ENCODE measurements at regions not wholly inside any gene's neighbourhood (a gene's known extent, or its start where the extent isn't known, plus 50 kb on each side); places are given as distances from the start of the nearest gene placed in this dataset.
A peak's percentile ranks its signal among the peaks of the same experiment; 100 is the strongest.

GRCh38 chr3:30309961-30310954 lies 296.1 kb upstream of the TGFBR2 start:
- H3K4me3 ChIP-seq (replicated peaks; ENCODE audit: low read depth, low read length), result no peak overlapping the region
- peak; percentile 89 for DNase-seq (ENCODE audit: low read depth)
- no peak for TF ChIP-seq CTCF (IDR thresholded peaks at IDR 0.05; ENCODE audit: low read length, missing control alignments)

GRCh38 chr3:30311781-30312180 lies 294.6 kb upstream of the TGFBR2 start:
- DNase-seq (ENCODE audit: low read depth), result no peak
- no peak for TF ChIP-seq CTCF (IDR thresholded peaks at IDR 0.05; ENCODE audit: low read length, missing control alignments)
- no peak overlapping the region for H3K4me3 ChIP-seq (replicated peaks; ENCODE audit: low read depth, low read length)

GRCh38 chr3:30313840-30314239 lies 292.6 kb upstream of the TGFBR2 start:
- TF ChIP-seq CTCF (IDR thresholded peaks at IDR 0.05; ENCODE audit: low read length, missing control alignments), result no peak
- DNase-seq (ENCODE audit: low read depth), result no peak
- no peak overlapping the region for H3K4me3 ChIP-seq (replicated peaks; ENCODE audit: low read depth, low read length)

- peak; percentile 45 for DNase-seq (ENCODE audit: low read depth)
- H3K4me3 ChIP-seq (replicated peaks; ENCODE audit: low read depth, low read length), result no peak overlapping the region
- no peak for TF ChIP-seq CTCF (IDR thresholded peaks at IDR 0.05; ENCODE audit: low read length, missing control alignments)
These were observed 291.6 kb upstream of the TGFBR2 start for GRCh38 chr3:30314757-30315325.

- TF ChIP-seq CTCF (IDR thresholded peaks at IDR 0.05; ENCODE audit: low read length, missing control alignments), result no peak
- H3K4me3 ChIP-seq (replicated peaks; ENCODE audit: low read depth, low read length), result no peak overlapping the region
- DNase-seq (ENCODE audit: low read depth), result no peak
These were observed 291.0 kb upstream of the TGFBR2 start for GRCh38 chr3:30315447-30315846.

- no peak for DNase-seq (ENCODE audit: low read depth)
- no peak overlapping the region for H3K4me3 ChIP-seq (replicated peaks; ENCODE audit: low read depth, low read length)
- no peak for TF ChIP-seq CTCF (IDR thresholded peaks at IDR 0.05; ENCODE audit: low read length, missing control alignments)
These were observed 288.8 kb upstream of the TGFBR2 start for GRCh38 chr3:30317561-30317960.
